Large intestine (tissue), 3 donors: ENCODE measurements at regions not wholly inside any gene's neighbourhood (a gene's known extent, or its start where the extent isn't known, plus 50 kb on each side); places are given as distances from the start of the nearest gene placed in this dataset.

ENCODE experiments used
- DNase-seq, 2 donors: peaks; one replicate each; pipeline versions ENCODE4 v3.0.0 to v3.0.0-alpha.2; 2013
- H3K27ac ChIP-seq: one replicate; pipeline ENCODE4 v1.5.1; 2013; ENCODE audit warnings: low read length
- H3K27me3 ChIP-seq: 2 replicates; pipeline ENCODE4 v1.6.1; 2013; ENCODE audit warnings: low read length; ENCODE audit not compliant: control insufficient read depth, insufficient read depth
- H3K36me3 ChIP-seq: 2 replicates; pipeline ENCODE4 v1.6.1; 2013; ENCODE audit warnings: low read length; ENCODE audit not compliant: control insufficient read depth, insufficient read depth
- H3K4me1 ChIP-seq: one replicate; pipeline ENCODE4 v1.6.1; 2013; ENCODE audit warnings: low read length; ENCODE audit not compliant: control insufficient read depth, insufficient read depth
- H3K4me3 ChIP-seq: one replicate; pipeline ENCODE4 v1.5.1; 2013; ENCODE audit warnings: low read length
- H3K9me3 ChIP-seq: one replicate; pipeline ENCODE4 v1.6.1; 2013; ENCODE audit warnings: mild to moderate bottlenecking, low read depth, low read length, moderate library complexity; ENCODE audit not compliant: control insufficient read depth
- WGBS: methylation state at CpG from one replicate; pipeline ENCODE4 v1.1.5; 2013; ENCODE audit warnings: low lambda C conversion rate; ENCODE audit not compliant: insufficient coverage; 5-methylcytosine and 5-hydroxymethylcytosine counted together

- DNase-seq: peak; percentile 10 to 65
- WGBS: no CpG with 5 or more reads among the region's 2 CpGs
- peaks cover 4% of the 10 kb centered on the region for H3K4me1 ChIP-seq
- H3K27ac ChIP-seq: no peak overlapping the region
- no peaks in the 10 kb centered on the region for H3K36me3 ChIP-seq
- H3K9me3 ChIP-seq: no peaks in the 10 kb centered on the region
- H3K27me3 ChIP-seq: no peaks in the 10 kb centered on the region
- no peak overlapping the region for H3K4me3 ChIP-seq
Observed at GRCh38 chr3:166461626-166462025, 624.4 kb upstream of the BCHE start.

DNA sequence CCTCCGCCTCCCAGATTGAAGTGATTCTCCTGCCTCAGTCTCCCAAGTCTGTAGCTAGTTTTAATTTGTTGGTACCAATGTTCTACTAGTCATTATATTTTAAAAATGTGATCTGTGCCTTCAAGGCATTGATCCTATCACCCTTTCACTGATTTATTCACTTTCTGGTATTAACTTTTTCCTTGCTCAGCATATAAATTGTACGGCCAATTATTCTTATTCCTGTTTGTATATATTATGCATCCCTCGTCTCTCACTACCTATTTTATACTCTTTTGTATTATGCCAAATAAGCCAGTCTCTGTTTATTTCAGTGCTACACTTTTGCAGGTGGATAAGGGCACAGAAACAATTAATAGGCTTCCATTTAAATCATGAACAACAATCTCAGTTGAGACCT, 620.2 kb upstream of the BCHE start:
- Histone ChIP-seq H3K36me3 (no peaks in the 10 kb centered on the region), H3K27me3 (no peaks in the 10 kb centered on the region), H3K4me1 (peaks cover 3% of the 10 kb centered on the region), H3K4me3 (no peak overlapping the region), H3K27ac (no peak overlapping the region), H3K9me3 (no peaks in the 10 kb centered on the region)
- DNase-seq: no peak
- 95% methylated on average over 2 of the region's 3 CpGs for WGBS

GRCh38 chr3:166456286-166456685, 619.1 kb upstream of the BCHE start:
- H3K4me1 ChIP-seq: no peaks in the 10 kb centered on the region
- H3K4me3 ChIP-seq: no peak overlapping the region
- no peak for DNase-seq
- H3K9me3 ChIP-seq: no peaks in the 10 kb centered on the region
- H3K27ac ChIP-seq: no peak overlapping the region
- WGBS: 82% methylated on average over 3 of the region's 3 CpGs
- no peaks in the 10 kb centered on the region for H3K27me3 ChIP-seq
- no peaks in the 10 kb centered on the region for H3K36me3 ChIP-seq

DNA sequence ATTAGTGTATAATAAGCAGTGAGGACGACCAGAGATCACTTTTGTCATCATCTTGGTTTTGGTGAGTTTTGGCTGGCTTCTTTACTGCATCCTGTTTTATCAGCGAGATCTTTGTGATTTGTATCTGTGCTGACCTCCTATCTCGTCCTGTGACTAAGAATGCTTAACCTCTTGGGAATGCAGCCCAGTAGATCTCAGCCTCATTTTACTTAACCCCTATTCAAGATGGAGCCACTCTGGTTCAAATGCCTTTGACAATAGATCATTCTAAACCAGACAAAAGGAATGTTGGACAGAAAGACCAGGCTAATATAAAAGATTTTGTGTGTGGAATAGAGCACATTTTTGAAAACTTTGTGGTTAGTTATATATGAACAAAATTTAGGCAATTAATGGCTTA, 618.5 kb upstream of the BCHE start:
- Histone ChIP-seq H3K27ac (no peak overlapping the region), H3K4me3 (no peak overlapping the region), H3K36me3 (no peaks in the 10 kb centered on the region), H3K9me3 (no peaks in the 10 kb centered on the region), H3K27me3 (no peaks in the 10 kb centered on the region), H3K4me1 (no peaks in the 10 kb centered on the region)
- DNase-seq: no peak
- no CpG with 5 or more reads among the region's 3 CpGs for WGBS

DNA sequence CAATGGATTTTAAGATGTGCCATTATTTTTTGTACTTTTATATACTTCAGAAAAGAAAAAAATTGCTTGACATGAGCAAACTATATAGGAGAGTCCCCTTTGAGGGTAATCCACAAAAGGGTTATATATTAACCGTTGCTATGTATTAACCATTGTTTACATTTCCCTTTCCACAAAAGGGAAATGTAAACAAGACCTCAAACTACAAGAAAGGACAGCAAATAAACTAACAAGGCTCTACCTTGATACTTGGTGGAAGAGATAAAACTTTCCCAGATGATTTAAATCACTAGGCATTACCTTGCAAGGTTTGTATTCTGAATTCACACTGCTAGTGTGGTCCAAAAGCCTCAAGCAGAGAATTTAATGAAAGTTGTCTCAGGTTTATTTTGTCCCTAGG, 616.3 kb upstream of the BCHE start:
- 20% methylated on average over 1 of the region's 1 CpG for WGBS
- no peaks in the 10 kb centered on the region for H3K9me3 ChIP-seq
- DNase-seq: peak in 1 of 2 donors; percentile 25

GRCh38 chr3:166451997-166452396, 614.8 kb upstream of the BCHE start:
- H3K36me3 ChIP-seq: no peaks in the 10 kb centered on the region
- H3K27ac ChIP-seq: no peak overlapping the region
- H3K9me3 ChIP-seq: no peaks in the 10 kb centered on the region
- no peak for DNase-seq
- H3K27me3 ChIP-seq: no peaks in the 10 kb centered on the region
- 88% methylated on average over 1 of the region's 1 CpG for WGBS
- H3K4me3 ChIP-seq: no peak overlapping the region
- H3K4me1 ChIP-seq: no peaks in the 10 kb centered on the region

More for the DNA sequence above, 616.3 kb upstream of the BCHE start:
- H3K27ac ChIP-seq: no peak overlapping the region
- no peaks in the 10 kb centered on the region for H3K36me3 ChIP-seq
- no peaks in the 10 kb centered on the region for H3K27me3 ChIP-seq
- no peaks in the 10 kb centered on the region for H3K4me1 ChIP-seq
- H3K4me3 ChIP-seq: no peak overlapping the region

DNA sequence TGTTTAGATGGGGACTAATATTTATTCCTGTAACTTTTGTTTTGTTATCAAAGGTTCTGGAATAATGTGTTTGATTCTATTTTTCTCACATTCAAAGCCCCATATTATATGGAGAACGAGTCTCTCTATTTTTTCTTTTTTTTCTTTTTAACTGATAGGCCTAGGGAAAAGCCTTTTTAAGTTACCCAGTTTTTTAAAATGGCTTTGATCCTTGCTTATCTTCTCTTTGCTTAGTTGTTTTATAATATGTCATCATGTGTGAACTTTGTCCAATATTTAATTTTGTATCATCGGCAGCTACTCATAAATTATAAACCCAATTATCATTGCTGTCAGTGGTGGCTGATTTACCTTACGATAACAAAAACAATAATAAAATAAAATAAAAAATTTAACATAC, 610.3 kb upstream of the BCHE start:
- no peaks in the 10 kb centered on the region for H3K27me3 ChIP-seq
- H3K4me1 ChIP-seq: no peaks in the 10 kb centered on the region
- H3K27ac ChIP-seq: no peak overlapping the region
- peak in 1 of 2 donors; percentile 19 for DNase-seq
- H3K4me3 ChIP-seq: no peak overlapping the region
- peaks cover 6% of the 10 kb centered on the region for H3K9me3 ChIP-seq
- WGBS: 13% methylated on average over 3 of the region's 3 CpGs
- H3K36me3 ChIP-seq: no peaks in the 10 kb centered on the region

- Histone ChIP-seq H3K9me3 (peaks cover 6% of the 10 kb centered on the region), H3K27ac (no peak overlapping the region), H3K27me3 (no peaks in the 10 kb centered on the region), H3K4me1 (no peaks in the 10 kb centered on the region), H3K36me3 (no peaks in the 10 kb centered on the region), H3K4me3 (no peak overlapping the region)
- DNase-seq: peak in 1 of 2 donors; percentile 24
- WGBS: 80% methylated on average over 1 of the region's 3 CpGs
Observed at GRCh38 chr3:166446986-166447385, 609.8 kb upstream of the BCHE start.

DNA sequence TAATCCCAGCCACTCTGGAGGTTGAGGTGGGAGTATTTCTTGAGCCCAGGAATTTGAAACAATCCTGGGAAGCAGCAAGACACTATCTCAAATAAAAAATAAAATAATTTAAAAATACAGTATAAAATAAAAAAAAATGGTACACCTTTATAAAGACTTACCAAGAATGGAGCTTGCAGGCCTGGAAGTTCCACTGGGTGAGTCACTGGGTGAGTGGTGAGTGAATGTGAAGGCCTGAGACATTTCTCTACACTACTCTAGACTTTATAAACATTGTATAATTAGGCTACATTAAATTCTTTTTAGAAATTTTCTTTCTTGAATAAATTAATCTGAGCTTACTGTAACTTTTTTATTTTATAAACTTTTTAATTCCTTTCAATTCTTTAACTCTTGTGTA, 609.1 kb upstream of the BCHE start:
- no peak for DNase-seq
- no peaks in the 10 kb centered on the region for H3K27me3 ChIP-seq
- H3K27ac ChIP-seq: no peak overlapping the region
- H3K4me3 ChIP-seq: no peak overlapping the region
- peaks cover 6% of the 10 kb centered on the region for H3K9me3 ChIP-seq
- no peaks in the 10 kb centered on the region for H3K36me3 ChIP-seq
- no peaks in the 10 kb centered on the region for H3K4me1 ChIP-seq

DNA sequence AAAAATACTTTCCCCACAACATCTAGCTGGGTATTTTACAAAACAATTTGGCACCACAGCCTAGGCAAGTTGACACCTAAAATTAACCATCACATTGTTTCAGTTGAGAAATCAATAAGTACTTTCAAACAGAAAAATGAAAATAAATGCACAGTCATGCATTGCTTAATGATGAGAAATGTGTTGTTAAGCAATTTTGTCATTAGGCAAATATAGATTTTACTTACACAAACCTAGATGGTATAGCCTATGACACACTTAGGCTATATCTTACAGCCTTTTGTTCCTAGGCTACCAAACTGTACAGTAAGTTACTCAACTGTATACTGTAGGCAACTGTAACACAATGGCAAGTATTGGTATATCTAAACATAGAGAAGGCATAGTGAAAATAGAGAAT, 608.6 kb upstream of the BCHE start:
- H3K27ac ChIP-seq: no peak overlapping the region
- H3K9me3 ChIP-seq: peaks cover 6% of the 10 kb centered on the region
- no peaks in the 10 kb centered on the region for H3K4me1 ChIP-seq
- no peak overlapping the region for H3K4me3 ChIP-seq
- H3K36me3 ChIP-seq: no peaks in the 10 kb centered on the region
- H3K27me3 ChIP-seq: no peaks in the 10 kb centered on the region
- no peak for DNase-seq

- no peak overlapping the region for H3K27ac ChIP-seq
- H3K4me3 ChIP-seq: no peak overlapping the region
- H3K27me3 ChIP-seq: no peaks in the 10 kb centered on the region
- no peaks in the 10 kb centered on the region for H3K36me3 ChIP-seq
- DNase-seq: no peak
- no CpG with 5 or more reads among the region's 9 CpGs for WGBS
- no peaks in the 10 kb centered on the region for H3K4me1 ChIP-seq
- H3K9me3 ChIP-seq: peaks cover 6% of the 10 kb centered on the region
Observed at GRCh38 chr3:166444756-166445155, 607.5 kb upstream of the BCHE start.
